ENCODE measurements at regions not wholly inside any gene's neighbourhood (a gene's known extent, or its start where the extent isn't known, plus 50 kb on each side); places are given as distances from the start of the nearest gene placed in this dataset.

- DNase-seq (ENCODE audit: low read depth), result no peak
- no peak for TF ChIP-seq CTCF (IDR thresholded peaks at IDR 0.05; ENCODE audit: low read length, missing control alignments)
- no peak overlapping the region for H3K4me3 ChIP-seq (replicated peaks; ENCODE audit: low read depth, low read length)
These were observed 147.2 kb downstream of the PCSK1 start for GRCh38 chr5:96285823-96286222.

GRCh38 chr5:96284727-96285389 is 148.2 kb downstream of the PCSK1 start:
- H3K4me3 ChIP-seq (replicated peaks; ENCODE audit: low read depth, low read length), result no peak overlapping the region
- no peak for DNase-seq (ENCODE audit: low read depth)
- TF ChIP-seq CTCF (IDR thresholded peaks at IDR 0.05; ENCODE audit: low read length, missing control alignments), result no peak

GRCh38 chr5:96283589-96283988 is 149.5 kb downstream of the PCSK1 start:
- H3K4me3 ChIP-seq (replicated peaks; ENCODE audit: low read depth, low read length), result no peak overlapping the region
- TF ChIP-seq CTCF (IDR thresholded peaks at IDR 0.05; ENCODE audit: low read length, missing control alignments), result no peak
- DNase-seq (ENCODE audit: low read depth), result no peak

- no peak for TF ChIP-seq CTCF (IDR thresholded peaks at IDR 0.05; ENCODE audit: low read length, missing control alignments)
- DNase-seq (ENCODE audit: low read depth), result no peak
- H3K4me3 ChIP-seq (replicated peaks; ENCODE audit: low read depth, low read length), result no peak overlapping the region
These were observed 151.0 kb downstream of the PCSK1 start for GRCh38 chr5:96282020-96282419.

GRCh38 chr5:96280946-96281393 is 152.1 kb downstream of the PCSK1 start:
- no peak for TF ChIP-seq CTCF (IDR thresholded peaks at IDR 0.05; ENCODE audit: low read length, missing control alignments)
- no peak for DNase-seq (ENCODE audit: low read depth)
- H3K4me3 ChIP-seq (replicated peaks; ENCODE audit: low read depth, low read length), result no peak overlapping the region

- H3K4me3 ChIP-seq (replicated peaks; ENCODE audit: low read depth, low read length), result no peak overlapping the region
- no peak for TF ChIP-seq CTCF (IDR thresholded peaks at IDR 0.05; ENCODE audit: low read length, missing control alignments)
- DNase-seq (ENCODE audit: low read depth), result peak; percentile 67
These were observed 153.1 kb downstream of the PCSK1 start for GRCh38 chr5:96279801-96280542.

Data from fibroblast of pulmonary artery (primary cell).